K562 (cell line): ENCODE measurements at regions not wholly inside any gene's neighbourhood (a gene's known extent, or its start where the extent isn't known, plus 50 kb on each side); places are given as distances from the start of the nearest gene placed in this dataset.

Experiments
- ATAC-seq: fragments of 200-7000 bp; cut with Tn5 transposase; 3 replicates; pipeline ENCODE4 v1.9.1; 2020; ENCODE audit warnings: moderate library complexity
- BruUV-seq: library from RNA; stranded (reverse); fragments of 400-500 nt; replicated peaks from 2 replicates; lab custom pipeline; 2021; lab: Mats Ljungman, UMichigan
- CTCF ChIA-PET: fragments of 300-600 bp; formaldehyde crosslinking; extraction: SDS; loops from one replicate; lab custom pipeline; 2021; ENCODE audit warnings: low intra/inter-chr PET ratio; lab: Yijun Ruan, JAX
- POLR2A ChIA-PET: fragments of 300-600, 350-650 bp; sonication (Branson Sonifier 250); formaldehyde crosslinking; extraction: SDS; loops from one replicate; lab custom pipeline; 2021; ENCODE audit warnings: antibody characterized with exemption, inconsistent platforms; lab: Yijun Ruan, JAX
- DNase-seq, 4 experiments: peaks; one replicate each; pipeline versions ENCODE4 v3.0.0 to v3.0.0-alpha.2; 2011 to 2018; ENCODE audit warnings: low spot score in 3 of 4, mixed read lengths in 3 of 4; ENCODE audit errors: extremely low read depth in 1 of 4
- FAIRE-seq: peaks from 2 replicates; lab custom pipeline; 2011; peaks lifted over from hg19 to GRCh38; lab: Jason Lieb, UNC
- H2AFZ ChIP-seq: 2 replicates; pipeline ENCODE4 v1.6.0; 2011; ENCODE audit warnings: low read depth, low read length, control low read depth, inconsistent platforms
- H3K27ac ChIP-seq: fragments of 200-600 bp; 3 replicates; pipeline ENCODE4 v1.8.0; 2011; ENCODE audit warnings: low read depth, mild to moderate bottlenecking, control low read depth, inconsistent platforms, low read length, moderate library complexity, mixed read lengths; ENCODE audit errors: extremely low read depth
- H3K27me3 ChIP-seq, 2 experiments: fragments of 300-600 bp in 1 of 2; 2 replicates in 1 of 2; 3 replicates in 1 of 2; pipeline versions ENCODE4 v1.6.0 to v1.8.0; 2011; ENCODE audit warnings: inconsistent platforms in 2 of 2, low read length in 2 of 2, mild to moderate bottlenecking in 1 of 2, mixed read lengths in 1 of 2, moderate library complexity in 1 of 2; ENCODE audit not compliant: control insufficient read depth in 2 of 2, insufficient read depth in 2 of 2
- H3K36me3 ChIP-seq: fragments of 300-600 bp; 3 replicates; pipeline ENCODE4 v1.8.0; 2011; ENCODE audit warnings: mild to moderate bottlenecking, low read length, inconsistent platforms; ENCODE audit not compliant: control insufficient read depth, insufficient read depth
- H3K4me1 ChIP-seq, 2 experiments: fragments of 200-600 bp in 1 of 2; replicated peaks in 1 of 2; 2 replicates in 1 of 2; 3 replicates in 1 of 2; pipeline versions ENCODE4 v1.5.1 to v1.8.0; 2011; ENCODE audit warnings: inconsistent platforms in 2 of 2, low read length in 2 of 2, mild to moderate bottlenecking in 1 of 2, mixed read lengths in 1 of 2, moderate library complexity in 1 of 2; ENCODE audit not compliant: control insufficient read depth in 2 of 2, insufficient read depth in 2 of 2
- H3K4me2 ChIP-seq: 2 replicates; pipeline ENCODE4 v1.6.1; 2011; ENCODE audit warnings: low read length, control low read depth, inconsistent platforms, mixed read lengths; ENCODE audit not compliant: insufficient read depth
- H3K4me3 ChIP-seq: fragments of 200-600 bp; sonication (generic), shearing (Covaris generic); 2 replicates; pipeline ENCODE4 v1.5.1; 2016; ENCODE audit warnings: control low read depth, inconsistent platforms
- H3K79me2 ChIP-seq: fragments of 200-600 bp; 3 replicates; pipeline ENCODE4 v1.8.0; 2011; ENCODE audit warnings: low read length, inconsistent platforms; ENCODE audit not compliant: control insufficient read depth, insufficient read depth
- H3K9ac ChIP-seq, 2 experiments: 2 replicates each; pipeline versions ENCODE4 v1.6.0 to v1.6.1; 2011; ENCODE audit warnings: low read depth in 2 of 2, low read length in 2 of 2, control low read depth in 1 of 2, inconsistent platforms in 1 of 2, mild to moderate bottlenecking in 1 of 2, mixed read lengths in 1 of 2; ENCODE audit not compliant: insufficient read depth in 1 of 2
- H3K9me1 ChIP-seq: one replicate; pipeline ENCODE4 v1.6.0; 2011; ENCODE audit warnings: inconsistent platforms, mild to moderate bottlenecking, low read length, moderate library complexity; ENCODE audit not compliant: control insufficient read depth, insufficient read depth
- H3K9me3 ChIP-seq: replicated peaks from 2 replicates; pipeline ENCODE4 v1.5.1; 2011; ENCODE audit warnings: low read depth, low read length, inconsistent platforms; ENCODE audit not compliant: control insufficient read depth, insufficient read depth
- H4K20me1 ChIP-seq: replicated peaks from 2 replicates; pipeline ENCODE4 v1.6.1; 2011; ENCODE audit warnings: low read length, inconsistent platforms, mixed read lengths; ENCODE audit not compliant: control insufficient read depth, insufficient read depth
- KLF13 ChIP-seq: fragments of 450-650 bp; IDR thresholded peaks from 2 replicates; pipeline ENCODE4 v1.6.1; 2016; ENCODE audit warnings: missing genetic modification characterization, low read depth, mild to moderate bottlenecking, missing compliant biosample characterization, moderate library complexity, borderline replicate concordance
- LCOR ChIP-seq: sonication (generic); formaldehyde crosslinking; IDR thresholded peaks from 2 replicates; pipeline ENCODE4 v1.8.0; 2022; ENCODE audit warnings: mild to moderate bottlenecking, missing genetic modification reagents
- RREB1 ChIP-seq: fragments of 250-450 bp; sonication (Bioruptor Pico); IDR thresholded peaks from 2 replicates; pipeline ENCODE4 v1.4.0; 2020
- SNRNP70 ChIP-seq: fragments of 200-400 bp; formaldehyde crosslinking; optimal IDR thresholded peaks from 2 replicates; pipeline ENCODE3; 2017; ENCODE audit warnings: low read depth, low read length
- WHSC1 ChIP-seq: IDR thresholded peaks from one replicate; pipeline ENCODE4 v1.6.1; 2012; ENCODE audit warnings: low read length, control low read depth, inconsistent platforms
- WGBS: fragments of 100-300 bp; shearing (Covaris generic); methylation state at CpG from one replicate; pipeline ENCODE4 v1.1.6; 2016; ENCODE audit warnings: low coverage, mixed read lengths; ENCODE audit not compliant: insufficient coverage; ENCODE audit errors: missing lambda C conversion rate; 5-methylcytosine and 5-hydroxymethylcytosine counted together
- in situ Hi-C: fragments of 300-500 bp; cut with MboI; formaldehyde crosslinking; loops from 4 replicates; pipeline ENCODE4 v1.15.0; 2018; ENCODE audit warnings: inconsistent platforms, mixed read lengths
- intact Hi-C: fragments of 100-400 bp; cut with micrococcal nuclease; formaldehyde crosslinking; loops from 2 replicates; pipeline ENCODE4 v1.14.2; 2022

- TF ChIP-seq RREB1 (CRISPR knock-in tag) (no peak), WHSC1 (no peak)
- TF ChIP-seq, all 486 proteins: peak for 0
These were observed 634.2 kb upstream of the FAT1 start (continued) for GRCh38 chr4:187357821-187358220.

- intact Hi-C loops (no loop called here), in situ Hi-C loops (no loop called here)
- no peak for FAIRE-seq
- H2AFZ ChIP-seq = no peak overlapping the region
- no TSS peak for BruUV-seq
- H3K79me2 ChIP-seq = no peaks in the 10 kb centered on the region
- no peak for ATAC-seq
- H3K4me2 ChIP-seq = no peak overlapping the region
- no peak overlapping the region for H3K27ac ChIP-seq
- H4K20me1 ChIP-seq = no peaks in the 10 kb centered on the region
- POLR2A ChIA-PET = no interaction called here
- H3K27me3 ChIP-seq = no peaks in the 10 kb centered on the region
- no peak for DNase-seq
- no peaks in the 10 kb centered on the region for H3K9me3 ChIP-seq
- no peaks in the 10 kb centered on the region for H3K4me1 ChIP-seq
- no peak overlapping the region for H3K9ac ChIP-seq
- H3K9me1 ChIP-seq = no peaks in the 10 kb centered on the region
- 4% methylated on average over 31 of the region's 31 CpGs for WGBS
- no peaks in the 10 kb centered on the region for H3K36me3 ChIP-seq
- TF ChIP-seq KLF13 (tag) (no peak), LCOR (CRISPR knock-in tag) (no peak), SNRNP70 (no peak)
- TF ChIP-seq, all 486 proteins: peak for 0
- H3K4me3 ChIP-seq = no peak overlapping the region
- CTCF ChIA-PET = no interaction called here
These were observed 632.4 kb upstream of the ZFP42 start for GRCh38 chr4:187362937-187363857.
